Breast epithelium (tissue), 4 donors: ENCODE measurements at regions not wholly inside any gene's neighbourhood (a gene's known extent, or its start where the extent isn't known, plus 50 kb on each side); places are given as distances from the start of the nearest gene placed in this dataset.
A peak's percentile ranks its signal among the peaks of the same experiment; 100 is the strongest.

Experiments used
- DNase-seq, 2 donors: peaks; one replicate each; pipeline ENCODE4 v3.0.0-alpha.2; 2019; ENCODE audit warnings: low spot score in 2 of 2
- H3K27ac ChIP-seq, 2 donors: fragments of 200-600 bp; sonication (generic) in 1 of 2; one replicate each; pipeline ENCODE4 v1.5.1; 2016 to 2019; ENCODE audit warnings: mild to moderate bottlenecking in 1 of 2
- H3K27me3 ChIP-seq, 2 donors: fragments of 200-600 bp; sonication (generic) in 1 of 2; one replicate each; pipeline versions ENCODE4 v1.5.1 to v1.6.0; 2017 to 2019; ENCODE audit warnings: control low read depth in 1 of 2, mild to moderate bottlenecking in 1 of 2
- H3K36me3 ChIP-seq: fragments of 200-600 bp; one replicate; pipeline ENCODE4 v1.5.1; 2019
- H3K4me1 ChIP-seq, 2 donors: fragments of 200-600 bp; sonication (generic); one replicate each; pipeline ENCODE4 v1.5.1; 2016 to 2019; ENCODE audit warnings: control low read depth in 1 of 2
- H3K4me3 ChIP-seq, 3 donors: fragments of 200-600 bp; sonication (generic); 1 replicate in 2 of 3; 2 replicates in 1 of 3; pipeline ENCODE4 v1.5.1; 2016 to 2019; ENCODE audit warnings: mild to moderate bottlenecking in 3 of 3, moderate library complexity in 2 of 3
- H3K9me3 ChIP-seq, 2 donors: fragments of 200-600 bp; sonication (generic) in 1 of 2; one replicate each; pipeline ENCODE4 v1.5.1; 2016 to 2019; ENCODE audit warnings: control low read depth in 1 of 2
- CTCF ChIP-seq, 3 donors: fragments of 450-650 bp; IDR thresholded peaks; one replicate each; pipeline ENCODE4 v1.5.1; 2016 to 2017; ENCODE audit warnings: antibody characterized with exemption in 3 of 3, mild to moderate bottlenecking in 3 of 3, moderate library complexity in 3 of 3
- POLR2A ChIP-seq: fragments of 450-650 bp; IDR thresholded peaks from one replicate; pipeline ENCODE4 v1.6.1; 2016; ENCODE audit warnings: antibody characterized with exemption, mild to moderate bottlenecking, moderate library complexity
- POLR2AphosphoS5 ChIP-seq, 3 donors: sonication (generic); formaldehyde crosslinking; IDR thresholded peaks; one replicate each; pipeline ENCODE4 v1.6.1; 2017; ENCODE audit warnings: antibody characterized with exemption in 3 of 3
- intact Hi-C: fragments of 100-400 bp; cut with DNase I; formaldehyde crosslinking; loops from one replicate; pipeline ENCODE4 v1.15.1; 2023; ENCODE audit warnings: low total_unique reads

DNA sequence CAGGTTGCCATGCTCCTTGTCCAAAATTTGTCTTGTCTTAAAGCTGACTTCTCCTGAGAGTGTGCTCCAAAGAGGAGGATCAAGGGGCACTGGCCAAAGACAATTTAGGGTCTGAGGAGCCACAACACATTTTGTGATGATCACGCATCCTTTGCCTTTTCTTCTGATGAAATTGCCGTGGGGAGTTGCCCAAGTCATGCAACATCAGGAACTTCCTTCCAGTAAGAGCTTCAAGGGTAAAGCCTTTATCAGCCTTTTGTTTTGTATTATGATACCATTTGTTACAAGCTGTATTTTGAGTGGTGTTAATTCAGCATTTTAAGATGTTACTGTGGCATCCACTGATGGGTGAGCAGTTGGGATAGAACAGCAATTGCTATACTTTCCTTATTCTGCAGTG is 131.2 kb upstream of the MKI67 start:
- Histone ChIP-seq H3K4me3 (no peak overlapping the region), H3K9me3 (no peaks in the 10 kb centered on the region), H3K4me1 (no peaks in the 10 kb centered on the region), H3K27ac (no peak overlapping the region), H3K27me3 (peaks cover 0 to 21% of the 10 kb centered on the region in 2 donors), H3K36me3 (no peaks in the 10 kb centered on the region)
- TF ChIP-seq POLR2AphosphoS5 (IDR thresholded peaks at IDR 0.05) (no peak), CTCF (IDR thresholded peaks at IDR 0.05) (no peak), POLR2A (no peak)
- intact Hi-C loops = no loop called here
- DNase-seq = no peak

DNA sequence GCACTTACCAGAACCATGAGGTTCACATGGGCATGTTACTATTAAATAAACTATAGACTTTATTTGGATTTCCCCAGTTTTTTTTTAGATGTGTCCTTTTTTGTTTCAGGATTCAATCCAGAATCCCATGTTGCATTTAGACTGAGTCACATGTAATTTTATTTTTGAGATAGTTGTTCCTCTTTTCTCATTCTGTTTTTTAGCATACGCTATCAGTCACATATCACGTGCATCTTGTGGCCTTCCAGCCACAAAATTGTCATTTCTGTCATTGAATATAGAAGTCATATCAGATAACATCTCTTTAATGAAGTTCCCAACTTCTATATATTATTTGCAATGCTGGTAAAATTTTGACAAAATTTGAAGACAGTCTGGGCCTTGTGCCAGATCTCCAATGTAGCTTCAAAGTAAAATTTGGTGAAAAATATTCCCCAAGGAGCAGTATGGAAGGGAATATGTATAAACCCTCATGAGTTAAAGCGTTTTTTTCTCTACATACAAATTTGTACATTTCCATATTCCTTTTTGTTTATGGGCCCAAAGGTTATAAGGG is 132.3 kb upstream of the MKI67 start:
- Histone ChIP-seq H3K27me3 (peaks cover 0 to 27% of the 10 kb centered on the region in 2 donors), H3K4me1 (no peaks in the 10 kb centered on the region)
- no peak for DNase-seq

DNA sequence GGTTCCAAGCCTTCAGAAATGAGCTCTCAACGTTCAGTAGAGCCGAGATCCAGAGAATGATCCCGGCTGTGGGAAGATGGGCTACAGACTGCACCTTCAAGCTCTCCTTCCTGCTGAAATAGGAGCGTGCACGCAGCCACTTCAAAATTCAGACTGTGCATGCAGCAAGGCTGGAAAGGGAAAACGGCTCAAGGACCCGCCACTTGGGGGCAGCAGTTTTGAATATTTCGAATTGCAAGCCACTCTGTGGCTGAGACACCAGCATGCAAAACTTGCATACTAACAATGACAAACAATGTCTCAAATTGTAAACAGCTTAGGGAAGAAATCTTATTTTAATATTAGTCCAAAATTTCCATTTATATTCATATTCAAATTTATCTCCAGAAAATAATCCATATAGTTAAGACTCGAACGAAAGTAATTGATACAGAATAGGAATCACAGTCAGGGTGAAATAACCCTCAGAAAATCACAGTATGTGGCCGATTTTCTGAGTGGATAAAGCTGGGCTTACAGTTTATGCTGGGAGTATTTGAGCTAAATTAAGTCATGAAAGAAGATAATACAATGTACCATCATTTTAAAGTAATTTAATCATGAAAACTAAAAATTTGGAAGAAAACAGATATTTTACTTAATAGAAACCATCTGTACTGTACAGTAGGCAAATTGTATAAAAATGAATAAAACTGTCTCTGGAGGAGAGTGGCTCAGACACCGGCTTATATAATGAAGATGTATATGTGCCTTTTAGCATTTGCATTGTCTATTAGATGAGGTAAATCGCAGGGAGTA is 137.9 kb upstream of the MKI67 start:
- DNase-seq = peak; percentile 39 to 68
- intact Hi-C loops = no loop called here
- TF ChIP-seq CTCF (IDR thresholded peaks at IDR 0.05) = peak; percentile 9 to 45 (median 42)
- no peak for TF ChIP-seq POLR2AphosphoS5 (IDR thresholded peaks at IDR 0.05)
- H3K4me1 ChIP-seq = no peaks in the 10 kb centered on the region
- no peak overlapping the region for H3K27ac ChIP-seq
- no peaks in the 10 kb centered on the region for H3K9me3 ChIP-seq
- no peak overlapping the region for H3K4me3 ChIP-seq
- H3K27me3 ChIP-seq = peaks cover 0 to 66% of the 10 kb centered on the region in 2 donors
- no peaks in the 10 kb centered on the region for H3K36me3 ChIP-seq

More for the DNA sequence above, 132.3 kb upstream of the MKI67 start:
- H3K4me3 ChIP-seq = no peak overlapping the region
- TF ChIP-seq POLR2A = no peak
- TF ChIP-seq CTCF (IDR thresholded peaks at IDR 0.05) = no peak
- TF ChIP-seq POLR2AphosphoS5 (IDR thresholded peaks at IDR 0.05) = no peak
- intact Hi-C loops = no loop called here
- H3K27ac ChIP-seq = no peak overlapping the region
- no peaks in the 10 kb centered on the region for H3K9me3 ChIP-seq
- no peaks in the 10 kb centered on the region for H3K36me3 ChIP-seq

DNA sequence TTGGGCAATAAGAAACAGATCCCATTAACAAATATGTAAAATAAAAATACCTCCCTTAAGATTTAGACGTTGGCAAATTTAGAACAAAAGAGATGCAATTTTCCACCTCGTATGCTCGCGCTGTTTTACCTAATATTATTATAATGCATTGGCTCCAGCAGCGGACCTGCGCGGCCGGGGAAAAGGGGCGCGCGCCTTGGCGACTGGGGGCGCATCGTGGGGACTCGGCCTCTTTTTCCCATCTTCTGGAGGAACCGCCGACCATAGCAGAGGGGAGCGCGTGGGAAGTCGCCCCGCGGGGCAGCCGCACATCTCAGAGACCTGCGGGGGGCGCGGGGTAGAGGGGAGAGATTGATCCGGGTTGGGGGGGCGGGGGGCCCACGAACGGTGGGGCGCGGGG is 139.4 kb upstream of the MKI67 start:
- intact Hi-C loops = no loop called here
- Histone ChIP-seq H3K4me1 (no peaks in the 10 kb centered on the region), H3K9me3 (no peaks in the 10 kb centered on the region), H3K27me3 (peaks cover 0 to 67% of the 10 kb centered on the region in 2 donors), H3K4me3 (no peak overlapping the region), H3K27ac (no peak overlapping the region), H3K36me3 (no peaks in the 10 kb centered on the region)
- no peak for DNase-seq
- no peak for TF ChIP-seq POLR2A
- no peak for TF ChIP-seq CTCF (IDR thresholded peaks at IDR 0.05)
- no peak for TF ChIP-seq POLR2AphosphoS5 (IDR thresholded peaks at IDR 0.05)

DNA sequence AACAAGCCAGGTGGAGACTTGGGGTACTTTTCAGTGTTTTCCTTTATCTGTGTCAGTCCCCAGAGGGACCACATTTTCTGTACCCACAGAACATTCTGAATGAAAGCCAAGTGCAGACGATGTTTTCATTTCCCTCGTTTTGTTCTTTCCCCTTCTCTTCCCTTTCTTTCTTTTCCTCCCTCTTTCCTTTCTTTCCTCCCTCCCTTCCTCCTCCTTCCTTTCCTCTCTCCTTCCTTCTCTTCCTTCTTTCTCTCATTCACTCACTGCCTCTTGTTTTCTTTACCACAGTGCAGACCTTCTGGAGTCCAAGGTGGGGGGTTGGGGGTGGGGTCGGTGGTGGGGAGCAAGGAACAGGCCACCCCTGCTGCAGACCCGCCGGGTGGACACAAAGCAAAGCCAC is 141.4 kb upstream of the MKI67 start:
- H3K4me3 ChIP-seq = no peak overlapping the region
- H3K4me1 ChIP-seq = no peaks in the 10 kb centered on the region
- DNase-seq = no peak
- TF ChIP-seq POLR2A = no peak
- TF ChIP-seq CTCF (IDR thresholded peaks at IDR 0.05) = no peak
- TF ChIP-seq POLR2AphosphoS5 (IDR thresholded peaks at IDR 0.05) = no peak
- H3K27ac ChIP-seq = no peak overlapping the region
- H3K27me3 ChIP-seq = peaks cover 0 to 57% of the 10 kb centered on the region in 2 donors
- H3K9me3 ChIP-seq = no peaks in the 10 kb centered on the region
- intact Hi-C loops = no loop called here
- no peaks in the 10 kb centered on the region for H3K36me3 ChIP-seq
